ENCODE measurements at regions not wholly inside any gene's neighbourhood (a gene's known extent, or its start where the extent isn't known, plus 50 kb on each side); places are given as distances from the start of the nearest gene placed in this dataset.

DNA sequence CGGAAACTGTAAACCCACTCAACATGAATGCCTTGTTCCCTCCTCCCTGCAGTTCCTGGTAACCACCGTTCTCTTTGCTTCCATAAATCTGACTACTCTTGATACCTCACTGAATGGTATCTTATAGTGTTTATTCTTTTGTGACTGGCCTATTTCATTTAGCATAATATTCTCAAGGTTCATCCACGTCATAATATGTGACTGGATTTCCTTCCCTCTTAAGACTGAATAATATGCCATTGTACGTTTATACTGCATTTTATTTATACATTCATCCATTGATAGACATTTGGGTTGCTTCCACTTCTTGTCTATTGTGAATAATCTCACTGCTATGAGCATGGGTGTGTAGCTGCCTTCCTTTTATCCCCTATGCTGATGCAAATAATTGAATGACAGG is 253.3 kb upstream of the SMARCA2 start:
- no peak for DNase-seq (ENCODE audit: low spot score in 2 of 2, unreplicated experiment in 2 of 2)
- Mint-ChIP-seq H3K4me3 (no peak overlapping the region), H3K27me3 (ENCODE audit: low read depth) (peaks cover 4% of the 10 kb centered on the region), H3K36me3 (no peaks in the 10 kb centered on the region), H3K4me1 (peaks cover 2% of the 10 kb centered on the region), H3K27ac (no peak overlapping the region), H3K9me3 (peaks cover 5% of the 10 kb centered on the region)
- TF ChIP-seq, protein P1, sequence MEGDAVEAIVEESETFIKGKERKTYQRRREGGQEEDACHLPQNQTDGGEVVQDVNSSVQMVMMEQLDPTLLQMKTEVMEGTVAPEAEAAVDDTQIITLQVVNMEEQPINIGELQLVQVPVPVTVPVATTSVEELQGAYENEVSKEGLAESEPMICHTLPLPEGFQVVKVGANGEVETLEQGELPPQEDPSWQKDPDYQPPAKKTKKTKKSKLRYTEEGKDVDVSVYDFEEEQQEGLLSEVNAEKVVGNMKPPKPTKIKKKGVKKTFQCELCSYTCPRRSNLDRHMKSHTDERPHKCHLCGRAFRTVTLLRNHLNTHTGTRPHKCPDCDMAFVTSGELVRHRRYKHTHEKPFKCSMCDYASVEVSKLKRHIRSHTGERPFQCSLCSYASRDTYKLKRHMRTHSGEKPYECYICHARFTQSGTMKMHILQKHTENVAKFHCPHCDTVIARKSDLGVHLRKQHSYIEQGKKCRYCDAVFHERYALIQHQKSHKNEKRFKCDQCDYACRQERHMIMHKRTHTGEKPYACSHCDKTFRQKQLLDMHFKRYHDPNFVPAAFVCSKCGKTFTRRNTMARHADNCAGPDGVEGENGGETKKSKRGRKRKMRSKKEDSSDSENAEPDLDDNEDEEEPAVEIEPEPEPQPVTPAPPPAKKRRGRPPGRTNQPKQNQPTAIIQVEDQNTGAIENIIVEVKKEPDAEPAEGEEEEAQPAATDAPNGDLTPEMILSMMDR (IDR thresholded peaks at IDR 0.05; ENCODE audit: unreplicated experiment) = no peak

- no peak overlapping the region for H3K4me3 Mint-ChIP-seq
- H3K4me1 Mint-ChIP-seq = peaks cover 2% of the 10 kb centered on the region
- H3K36me3 Mint-ChIP-seq = no peaks in the 10 kb centered on the region
- H3K27ac Mint-ChIP-seq = no peak overlapping the region
- H3K9me3 Mint-ChIP-seq = peaks cover 1% of the 10 kb centered on the region
- TF ChIP-seq, protein P1 (IDR thresholded peaks at IDR 0.05; ENCODE audit: unreplicated experiment) = no peak
- peaks cover 4% of the 10 kb centered on the region for H3K27me3 Mint-ChIP-seq (ENCODE audit: low read depth)
- no peak for DNase-seq (ENCODE audit: low spot score in 2 of 2, unreplicated experiment in 2 of 2)
Measured at GRCh38 chr9:1766042-1766441, 249.1 kb upstream of the SMARCA2 start.

DNA sequence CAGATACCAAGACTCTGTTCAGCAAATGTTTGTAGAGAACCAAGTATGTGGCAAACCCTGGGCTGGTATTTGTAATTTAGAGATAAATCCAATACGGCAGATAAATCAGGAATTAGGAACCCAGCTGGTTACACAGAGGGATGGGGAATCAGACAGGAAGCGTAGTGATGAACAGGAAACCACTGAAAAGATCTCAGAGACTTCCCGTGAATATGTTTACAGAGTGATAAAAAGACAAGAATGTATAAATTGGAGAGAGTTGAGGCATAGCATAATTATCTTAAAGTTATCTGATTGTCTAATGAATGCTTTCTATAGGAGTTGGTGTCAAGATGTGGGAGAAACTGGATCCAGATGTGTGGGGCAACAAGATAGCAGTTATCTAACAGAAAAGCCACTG is 246.6 kb upstream of the SMARCA2 start:
- DNase-seq (ENCODE audit: low spot score in 2 of 2, unreplicated experiment in 2 of 2) = no peak

GRCh38 chr9:1771094-1771789 is 243.9 kb upstream of the SMARCA2 start:
- Mint-ChIP-seq H3K4me1 (peaks cover 12% of the 10 kb centered on the region), H3K27ac (no peak overlapping the region), H3K27me3 (ENCODE audit: low read depth) (no peaks in the 10 kb centered on the region), H3K36me3 (no peaks in the 10 kb centered on the region), H3K9me3 (peaks cover 4% of the 10 kb centered on the region), H3K4me3 (no peak overlapping the region)
- DNase-seq (ENCODE audit: low spot score in 2 of 2, unreplicated experiment in 2 of 2) = no peak
- TF ChIP-seq, protein P1 (IDR thresholded peaks at IDR 0.05; ENCODE audit: unreplicated experiment) = no peak

More for the DNA sequence above, 246.6 kb upstream of the SMARCA2 start:
- peaks cover 4% of the 10 kb centered on the region for H3K9me3 Mint-ChIP-seq
- no peak overlapping the region for H3K27ac Mint-ChIP-seq
- H3K27me3 Mint-ChIP-seq (ENCODE audit: low read depth) = peaks cover 4% of the 10 kb centered on the region
- TF ChIP-seq, protein P1 (IDR thresholded peaks at IDR 0.05; ENCODE audit: unreplicated experiment) = no peak
- peaks cover 2% of the 10 kb centered on the region for H3K4me1 Mint-ChIP-seq
- H3K36me3 Mint-ChIP-seq = no peaks in the 10 kb centered on the region
- no peak overlapping the region for H3K4me3 Mint-ChIP-seq

DNA sequence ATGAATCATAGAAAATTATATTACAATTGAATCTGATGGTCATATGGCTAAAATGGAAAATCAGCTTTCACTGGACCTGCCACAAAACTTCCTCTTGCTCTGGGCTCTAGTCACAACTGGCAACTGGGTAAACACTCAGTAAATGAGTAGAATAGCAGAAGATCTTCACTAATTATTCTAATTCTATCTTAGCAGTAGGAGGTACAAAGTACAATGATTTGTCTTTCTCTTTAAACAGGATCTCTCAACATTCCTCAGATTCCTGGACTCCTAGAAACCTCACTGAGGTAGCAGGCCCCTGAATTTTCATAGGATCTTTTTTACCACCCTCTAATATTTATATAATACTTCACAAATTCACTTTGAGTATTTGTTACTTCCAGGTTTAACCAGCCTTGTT is 239.9 kb upstream of the SMARCA2 start:
- Mint-ChIP-seq H3K36me3 (no peaks in the 10 kb centered on the region), H3K4me3 (no peak overlapping the region), H3K9me3 (peaks cover 4% of the 10 kb centered on the region), H3K4me1 (peaks cover 17% of the 10 kb centered on the region), H3K27me3 (ENCODE audit: low read depth) (no peaks in the 10 kb centered on the region), H3K27ac (peak overlapping the region; percentile 3)
- TF ChIP-seq, protein P1 (IDR thresholded peaks at IDR 0.05; ENCODE audit: unreplicated experiment) = no peak
- no peak for DNase-seq (ENCODE audit: low spot score in 2 of 2, unreplicated experiment in 2 of 2)

All from mesothelial cell of epicardium (in vitro differentiated cells).